HG03139 (cell line): ENCODE measurements at regions not wholly inside any gene's neighbourhood (a gene's known extent, or its start where the extent isn't known, plus 50 kb on each side); places are given as distances from the start of the nearest gene placed in this dataset.

Source experiments
- ATAC-seq: cut with Tn5 transposase; IDR thresholded peaks from one replicate; pipeline ENCODE4 v1.9.1; 2021; ENCODE audit not compliant: unreplicated experiment

DNA sequence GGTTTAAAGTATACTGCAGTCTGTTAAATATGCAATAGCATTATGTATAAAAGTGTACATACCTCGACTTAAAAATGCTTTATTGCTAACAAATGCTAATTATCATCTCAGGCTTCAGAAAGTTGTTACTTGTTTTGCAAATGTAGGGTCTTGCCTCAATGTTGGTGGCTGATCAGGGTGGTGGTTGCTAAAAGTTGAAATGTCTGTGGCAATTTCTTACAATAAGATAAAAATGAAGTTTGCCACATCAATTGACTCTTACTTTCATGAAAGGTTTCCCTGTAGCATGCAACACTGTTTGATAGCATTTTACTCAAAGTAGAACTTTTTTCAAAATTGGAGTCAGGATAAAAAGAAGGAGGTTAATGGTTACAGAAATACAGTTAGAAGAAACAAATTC is 407.7 kb upstream of the OR4E1 start:
- ATAC-seq = no peak

DNA sequence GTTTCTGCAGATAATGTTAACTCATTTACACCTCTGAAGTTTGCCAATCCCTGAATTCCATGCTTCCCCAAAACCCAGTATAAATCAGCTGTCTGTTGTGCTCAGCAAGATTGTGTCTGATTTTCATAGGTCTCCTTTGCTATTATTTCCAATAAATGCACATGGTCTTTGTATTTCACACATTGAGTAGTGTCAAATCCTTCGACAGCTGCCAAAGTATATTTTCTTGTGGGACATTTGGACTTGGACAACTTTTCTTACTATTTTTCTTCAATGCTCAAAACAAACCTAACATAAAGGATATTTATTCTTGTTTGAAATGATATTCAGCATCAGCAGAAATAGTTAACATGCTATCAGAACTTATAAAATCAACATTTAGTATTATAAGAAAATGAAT is 406.1 kb upstream of the OR4E1 start:
- no peak for ATAC-seq

DNA sequence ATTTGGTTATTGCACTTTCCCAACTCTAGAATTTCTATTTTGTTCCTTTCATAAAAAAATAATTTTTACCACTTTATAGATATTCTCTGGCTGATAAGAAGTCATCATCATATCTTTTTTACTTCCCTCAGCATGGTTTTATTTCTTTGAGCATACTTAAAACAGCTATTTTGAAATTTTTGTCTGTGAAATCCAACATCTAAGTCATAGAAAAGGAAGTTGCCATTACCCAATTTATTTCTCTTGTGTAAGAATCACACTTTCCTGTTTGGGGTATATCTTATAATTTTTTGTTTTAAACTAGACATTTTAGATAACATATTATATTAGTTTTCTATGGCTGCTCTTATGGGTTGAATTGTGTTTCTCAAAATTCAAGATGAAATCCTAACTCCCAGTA is 400.2 kb upstream of the OR4E1 start:
- ATAC-seq = no peak

DNA sequence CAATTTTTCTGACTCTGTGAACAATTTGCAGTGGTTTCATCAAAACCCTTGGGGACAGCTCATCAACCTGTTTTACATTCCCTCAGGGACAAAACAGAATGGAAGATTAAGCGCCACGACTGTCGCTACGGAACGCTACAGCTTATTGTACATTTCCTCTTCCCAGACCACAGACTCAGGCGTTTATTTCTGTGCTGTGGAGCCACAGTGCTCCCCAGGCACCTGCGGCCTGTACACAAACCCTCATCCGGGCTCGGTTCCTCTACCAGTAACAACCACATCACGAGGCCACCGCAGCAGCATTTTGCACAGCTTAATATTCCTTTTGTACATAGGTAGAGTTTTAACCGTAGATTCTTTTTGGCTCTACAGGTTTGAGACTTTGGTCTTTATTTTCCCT is 397.4 kb upstream of the OR4E1 start:
- peak; percentile 92 for ATAC-seq

DNA sequence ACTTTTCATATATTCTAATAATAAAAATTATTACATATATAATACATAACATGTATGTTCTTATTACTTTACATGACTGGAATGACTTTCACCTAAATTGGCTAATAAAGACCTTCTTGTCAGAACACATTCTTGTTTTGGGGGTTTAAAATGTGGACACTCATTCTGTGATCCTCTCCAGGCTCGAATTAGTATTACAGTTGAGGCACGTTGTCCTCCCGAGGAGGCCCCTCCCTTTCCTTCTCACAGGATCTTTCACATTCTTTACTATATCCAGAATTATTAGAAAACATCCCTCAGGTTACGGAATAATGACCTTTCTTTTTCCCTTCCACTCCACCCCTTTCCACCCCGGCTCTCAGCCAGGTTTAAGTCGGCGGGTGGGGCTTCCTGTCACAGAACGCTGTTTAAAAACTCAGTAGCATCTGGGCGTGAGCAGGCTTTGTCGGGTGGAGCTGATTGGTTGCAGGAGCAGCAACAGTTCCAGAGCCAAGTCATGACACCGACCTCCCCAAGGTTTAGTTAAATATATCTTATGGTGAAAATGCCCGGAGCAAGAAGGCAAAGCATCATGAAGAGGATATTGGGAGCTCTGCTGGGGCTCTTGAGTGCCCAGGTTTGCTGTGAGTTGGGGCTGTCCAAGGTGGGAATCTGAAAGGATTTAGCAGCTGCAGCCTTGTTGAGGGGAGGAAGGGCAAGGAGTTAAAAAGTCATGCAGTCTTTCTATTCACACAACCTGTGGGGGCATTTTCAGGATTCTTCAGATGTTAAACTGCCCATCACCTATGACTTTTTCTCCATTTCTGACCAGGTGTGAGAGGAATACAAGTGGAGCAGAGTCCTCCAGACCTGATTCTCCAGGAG is 396.7 kb upstream of the OR4E1 start:
- peak; percentile 49 for ATAC-seq

DNA sequence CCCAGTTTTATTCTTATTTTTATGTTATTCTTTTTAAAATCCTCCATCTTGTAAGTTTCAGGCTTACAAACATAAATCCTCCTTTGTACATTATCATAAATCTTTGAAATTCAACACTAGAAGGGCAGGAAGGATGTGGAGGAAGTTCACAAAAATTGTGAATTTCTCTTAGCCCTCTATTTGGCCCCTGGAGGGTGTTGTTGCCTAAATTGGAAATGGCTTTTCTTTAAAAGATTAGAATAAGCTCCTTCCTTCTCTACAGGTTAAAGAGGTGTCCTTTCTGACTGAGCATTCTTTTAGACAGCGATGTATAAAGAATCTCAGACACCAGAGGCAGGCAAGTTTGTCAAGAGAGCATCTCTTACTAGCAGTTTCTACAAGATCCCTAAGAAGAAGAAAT is 391.7 kb upstream of the OR4E1 start:
- no peak for ATAC-seq

DNA sequence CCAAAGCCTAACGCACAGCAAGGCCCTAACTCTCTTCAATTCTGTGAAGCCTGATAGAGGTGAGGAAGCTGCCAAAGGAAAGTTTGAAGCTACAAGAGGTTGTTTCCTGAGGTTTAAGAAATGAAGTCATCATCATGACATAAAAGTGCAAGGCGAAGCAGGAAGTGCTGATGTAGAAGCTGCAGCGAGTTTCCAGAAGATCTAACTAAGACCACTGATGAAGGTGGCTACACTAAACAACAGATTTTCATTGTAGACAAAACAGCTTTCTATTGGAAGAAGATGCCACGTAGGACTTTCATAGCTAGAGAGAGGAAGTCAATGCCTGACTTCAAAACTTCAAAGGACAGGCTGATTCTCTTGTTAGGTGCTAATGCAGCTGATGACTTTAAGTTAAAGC is 385.6 kb upstream of the OR4E1 start:
- ATAC-seq = no peak

DNA sequence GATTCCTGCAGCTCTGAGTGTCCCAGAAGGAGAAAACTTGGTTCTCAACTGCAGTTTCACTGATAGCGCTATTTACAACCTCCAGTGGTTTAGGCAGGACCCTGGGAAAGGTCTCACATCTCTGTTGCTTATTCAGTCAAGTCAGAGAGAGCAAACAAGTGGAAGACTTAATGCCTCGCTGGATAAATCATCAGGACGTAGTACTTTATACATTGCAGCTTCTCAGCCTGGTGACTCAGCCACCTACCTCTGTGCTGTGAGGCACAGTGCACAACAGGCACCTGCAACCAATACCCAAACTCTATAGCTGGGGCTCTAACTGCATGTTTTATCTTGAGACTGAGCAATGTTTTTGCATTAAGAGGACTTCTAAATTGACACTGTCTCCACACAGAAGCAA is 379.2 kb upstream of the OR4E1 start:
- no peak for ATAC-seq

DNA sequence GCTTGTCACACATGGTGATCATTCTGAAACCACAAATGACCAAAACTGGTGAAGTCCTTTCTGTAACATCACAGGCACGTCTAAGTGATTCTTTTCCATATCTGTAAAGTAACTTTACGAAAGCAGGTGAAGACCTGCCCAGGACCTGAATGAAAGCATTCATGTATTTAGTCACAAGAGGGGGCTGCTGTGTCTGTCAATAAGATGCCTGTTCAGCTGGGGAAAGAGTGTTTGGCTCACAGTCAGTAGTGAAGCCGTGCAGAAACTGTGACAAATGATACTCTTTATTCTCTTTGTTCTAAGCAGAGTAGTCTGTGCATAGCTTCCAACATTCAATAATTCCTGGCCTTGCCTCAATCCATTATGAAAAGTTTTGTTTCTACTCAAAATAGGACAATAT is 373.5 kb upstream of the OR4E1 start:
- peak; percentile 67 for ATAC-seq

DNA sequence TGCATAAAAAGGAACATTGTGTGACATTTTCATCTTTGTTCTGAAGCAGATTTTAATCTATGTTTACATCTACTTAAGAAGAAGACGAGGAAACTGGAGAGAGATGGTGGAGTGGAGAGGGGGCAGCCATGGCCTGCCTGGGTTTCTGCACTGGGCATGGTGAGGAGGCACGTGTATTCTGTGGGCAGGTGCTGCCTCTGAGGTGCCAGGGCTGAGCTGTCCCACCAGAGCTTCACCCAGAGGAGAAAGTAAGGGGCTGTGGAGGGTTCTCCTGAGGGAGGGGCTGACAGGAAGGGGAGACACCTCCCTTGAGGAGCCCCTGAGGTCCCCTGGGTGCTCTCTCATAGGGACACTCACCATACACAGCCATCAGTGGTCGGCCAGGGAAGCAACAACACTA is 372.4 kb upstream of the OR4E1 start:
- ATAC-seq = no peak

DNA sequence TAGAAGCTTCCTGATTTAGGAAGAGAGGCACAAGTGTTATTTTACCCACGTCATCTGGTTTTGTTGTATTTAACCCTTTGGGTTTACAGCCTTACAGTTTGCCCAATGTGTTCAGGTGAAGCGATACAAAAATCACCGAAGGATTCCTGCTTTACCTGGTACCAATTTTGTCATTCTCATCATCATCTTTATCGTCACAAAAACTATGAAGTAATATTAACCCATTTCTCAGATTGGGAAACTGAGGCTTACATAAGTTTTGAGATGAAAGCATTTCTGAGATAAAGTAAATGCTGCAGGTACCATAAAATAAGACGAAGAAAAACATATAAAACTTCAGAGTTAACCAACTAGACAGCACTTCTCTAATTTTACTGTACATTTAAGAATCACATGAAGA is 370.6 kb upstream of the OR4E1 start:
- no peak for ATAC-seq

DNA sequence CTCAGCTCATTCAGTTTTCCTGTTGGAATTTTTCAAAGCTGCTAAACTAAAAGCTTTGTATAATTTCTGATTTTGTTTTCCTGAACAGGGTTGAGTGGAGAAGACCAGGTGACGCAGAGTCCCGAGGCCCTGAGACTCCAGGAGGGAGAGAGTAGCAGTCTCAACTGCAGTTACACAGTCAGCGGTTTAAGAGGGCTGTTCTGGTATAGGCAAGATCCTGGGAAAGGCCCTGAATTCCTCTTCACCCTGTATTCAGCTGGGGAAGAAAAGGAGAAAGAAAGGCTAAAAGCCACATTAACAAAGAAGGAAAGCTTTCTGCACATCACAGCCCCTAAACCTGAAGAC is 367.1 kb upstream of the OR4E1 start:
- no peak for ATAC-seq

DNA sequence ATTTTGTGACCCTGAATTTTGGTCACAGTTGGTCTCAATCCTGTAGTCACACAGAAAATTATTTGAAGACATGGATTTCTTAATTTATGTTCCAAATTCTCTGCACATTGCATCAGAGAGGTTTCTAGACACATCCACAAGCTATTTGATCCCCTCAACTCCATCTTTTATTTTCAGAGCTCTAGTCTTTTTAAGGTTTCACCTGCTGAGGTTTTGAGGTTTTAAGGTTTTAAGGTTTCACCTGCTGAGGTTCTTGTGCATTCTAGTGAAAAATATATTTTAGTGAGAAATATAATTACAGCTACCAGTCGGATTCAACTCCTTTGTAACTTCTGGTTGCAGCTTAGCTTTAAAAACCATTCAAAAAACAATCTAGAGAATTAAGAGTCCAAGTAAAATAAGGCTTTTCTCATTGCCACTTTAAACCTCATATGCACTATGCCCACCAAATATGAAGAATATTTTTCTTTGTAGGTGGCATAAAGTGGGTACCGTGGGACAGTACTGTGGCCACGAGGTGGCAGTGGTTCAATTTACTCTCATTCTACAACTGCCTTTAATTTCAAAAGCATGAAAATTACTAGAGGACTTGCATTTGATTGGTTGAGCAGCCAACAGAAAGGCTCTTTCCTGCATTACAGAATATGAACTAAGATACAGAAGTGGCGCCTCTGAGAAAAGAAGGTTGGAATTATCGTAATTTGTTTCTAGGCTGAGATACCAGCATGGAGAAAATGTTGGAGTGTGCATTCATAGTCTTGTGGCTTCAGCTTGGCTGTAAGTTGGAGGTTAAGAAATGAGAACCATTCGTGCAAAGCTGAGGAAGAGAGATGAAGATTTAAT is 366.5 kb upstream of the OR4E1 start:
- no peak for ATAC-seq

DNA sequence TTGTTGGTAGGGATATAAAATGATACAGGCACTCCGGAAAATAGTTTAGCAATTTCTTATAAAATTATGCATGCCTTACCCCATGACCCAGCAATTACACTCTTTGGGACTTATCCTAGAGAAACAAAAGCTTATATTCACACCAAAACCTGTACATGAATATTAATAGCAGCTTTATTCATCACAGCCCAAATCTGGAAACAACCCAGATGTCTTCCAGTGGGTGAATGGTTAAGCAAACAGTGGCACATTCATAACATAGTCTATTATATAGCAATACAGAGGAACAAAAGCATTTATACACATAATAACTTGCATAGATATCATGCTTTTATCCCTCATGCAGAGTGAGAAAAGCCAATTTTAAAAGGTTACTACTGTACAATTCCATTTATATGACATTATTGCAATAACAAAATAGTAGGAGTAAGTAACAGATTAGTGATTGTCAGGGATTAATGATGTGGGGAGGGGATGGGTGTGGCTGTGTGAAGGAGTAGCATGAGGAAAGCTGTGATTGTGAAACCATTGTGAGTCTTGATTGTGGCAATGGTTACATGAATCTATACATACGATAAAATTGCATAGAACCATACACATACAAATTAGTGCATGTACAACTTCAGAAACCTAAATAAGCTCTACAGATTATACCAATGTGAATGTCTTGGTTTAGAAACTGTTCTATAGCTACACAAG is 363.1 kb upstream of the OR4E1 start:
- no peak for ATAC-seq

DNA sequence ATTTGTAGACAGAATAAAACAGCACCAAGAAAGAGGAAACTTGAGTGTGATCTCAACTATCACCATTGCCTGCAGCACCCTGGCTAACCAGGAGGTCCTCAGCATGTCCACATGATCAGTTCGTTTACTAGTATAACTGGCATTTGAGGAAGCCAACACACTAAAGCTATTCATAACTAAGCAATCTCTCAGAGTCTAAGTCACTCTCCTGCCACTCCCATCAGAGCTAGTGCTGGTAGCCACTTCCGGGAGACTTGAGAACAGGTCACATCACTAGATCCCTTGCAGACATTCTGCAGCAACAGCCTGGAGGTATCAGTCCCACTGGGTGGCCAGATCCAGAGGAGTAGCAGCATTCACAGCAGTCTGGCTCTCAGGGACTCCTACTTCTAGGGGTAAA is 352.9 kb upstream of the OR4E1 start:
- ATAC-seq = no peak

DNA sequence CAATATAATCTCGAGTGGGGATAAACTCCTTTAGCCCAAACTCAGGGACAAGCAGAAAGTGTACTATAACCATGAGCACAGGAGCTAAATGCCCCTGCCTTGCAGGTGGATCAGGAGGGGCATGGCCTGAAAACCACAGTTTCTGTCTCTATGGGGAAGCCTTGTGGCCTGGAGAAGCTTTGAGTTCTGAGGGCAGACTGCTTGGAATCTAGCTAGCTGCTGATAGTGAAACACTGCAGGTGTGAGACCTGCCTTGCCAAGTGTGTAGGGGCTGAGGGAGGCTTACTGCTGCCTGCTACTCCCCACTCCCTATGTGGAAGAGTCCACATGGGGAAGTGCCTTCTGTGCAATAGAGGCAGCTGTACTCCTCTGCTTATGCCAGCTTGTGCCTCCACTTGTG is 352.3 kb upstream of the OR4E1 start:
- no peak for ATAC-seq

DNA sequence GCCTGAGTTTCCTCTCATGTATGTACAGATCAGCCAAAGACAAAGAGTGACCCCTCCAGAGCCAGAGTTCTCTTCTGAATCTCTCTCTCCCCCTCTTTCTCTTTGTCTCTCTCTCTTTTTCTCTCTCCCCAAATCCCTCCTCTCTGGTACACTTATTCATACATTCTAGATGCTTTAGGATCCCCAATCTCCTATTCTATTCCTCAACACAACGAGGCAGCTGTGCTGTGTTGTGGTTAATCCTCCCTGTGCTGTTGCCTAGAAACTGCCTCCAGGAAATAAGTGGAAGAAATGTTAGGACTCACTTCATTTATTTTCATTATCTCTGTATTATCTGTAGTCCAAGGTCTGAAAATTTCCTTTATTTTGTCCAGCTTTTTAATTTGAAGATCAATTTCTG is 350.5 kb upstream of the OR4E1 start:
- ATAC-seq = no peak

DNA sequence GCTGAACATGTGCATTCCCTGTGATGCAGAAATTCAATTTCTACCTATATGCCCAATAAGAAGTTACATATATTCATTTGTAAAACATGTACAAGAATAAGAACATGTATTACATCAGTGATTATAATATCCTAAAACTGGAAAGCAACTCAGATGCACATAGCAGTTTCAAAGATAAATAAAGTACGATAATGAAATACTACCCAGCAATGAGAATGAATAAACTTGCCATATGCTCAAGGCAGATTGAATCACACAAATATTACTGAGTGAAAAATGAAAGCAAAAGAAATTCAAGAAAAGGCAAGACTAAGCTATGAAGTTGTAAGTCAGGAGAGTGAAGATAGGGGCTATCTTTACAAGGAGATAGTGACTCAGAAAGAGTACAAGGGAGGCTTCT is 345.3 kb upstream of the OR4E1 start:
- no peak for ATAC-seq

DNA sequence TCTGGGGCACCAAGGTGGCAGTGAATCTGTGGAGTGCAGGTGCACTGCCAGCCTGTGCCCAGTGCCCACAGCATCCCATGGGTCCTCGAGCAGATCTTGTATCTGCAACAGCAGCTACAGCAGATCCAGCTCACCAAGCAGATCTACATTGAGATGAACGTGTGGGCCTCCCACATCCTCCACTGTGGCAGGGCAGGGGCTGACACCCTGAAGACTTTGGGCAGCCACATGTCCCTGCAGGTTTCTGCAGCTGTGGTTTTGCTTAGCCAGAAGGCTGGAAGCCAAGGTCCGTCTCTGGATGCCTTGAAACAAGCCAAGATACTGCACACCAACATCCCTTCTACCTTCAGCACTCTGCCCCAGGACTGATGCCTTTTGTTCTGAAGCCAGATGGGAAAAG is 338.8 kb upstream of the OR4E1 start:
- ATAC-seq = no peak

DNA sequence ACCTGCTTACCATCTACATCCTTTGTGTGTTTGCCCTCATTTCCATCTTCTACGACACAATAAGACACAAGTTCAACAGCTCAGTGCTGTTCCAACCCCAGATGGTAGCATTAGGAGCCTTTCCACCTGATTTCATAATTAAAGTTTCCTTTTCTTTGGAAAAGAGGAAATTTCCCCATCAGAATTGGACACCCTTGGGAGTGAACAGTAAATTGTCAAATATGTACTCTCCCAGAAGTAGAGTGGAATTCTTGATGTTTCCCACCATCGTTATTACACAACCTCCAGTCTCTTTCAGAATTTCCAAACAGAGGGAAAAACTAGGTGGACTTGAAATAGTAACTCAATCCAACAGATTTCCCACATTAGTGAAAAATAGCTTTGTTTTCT is 337.6 kb upstream of the OR4E1 start:
- ATAC-seq = no peak

DNA sequence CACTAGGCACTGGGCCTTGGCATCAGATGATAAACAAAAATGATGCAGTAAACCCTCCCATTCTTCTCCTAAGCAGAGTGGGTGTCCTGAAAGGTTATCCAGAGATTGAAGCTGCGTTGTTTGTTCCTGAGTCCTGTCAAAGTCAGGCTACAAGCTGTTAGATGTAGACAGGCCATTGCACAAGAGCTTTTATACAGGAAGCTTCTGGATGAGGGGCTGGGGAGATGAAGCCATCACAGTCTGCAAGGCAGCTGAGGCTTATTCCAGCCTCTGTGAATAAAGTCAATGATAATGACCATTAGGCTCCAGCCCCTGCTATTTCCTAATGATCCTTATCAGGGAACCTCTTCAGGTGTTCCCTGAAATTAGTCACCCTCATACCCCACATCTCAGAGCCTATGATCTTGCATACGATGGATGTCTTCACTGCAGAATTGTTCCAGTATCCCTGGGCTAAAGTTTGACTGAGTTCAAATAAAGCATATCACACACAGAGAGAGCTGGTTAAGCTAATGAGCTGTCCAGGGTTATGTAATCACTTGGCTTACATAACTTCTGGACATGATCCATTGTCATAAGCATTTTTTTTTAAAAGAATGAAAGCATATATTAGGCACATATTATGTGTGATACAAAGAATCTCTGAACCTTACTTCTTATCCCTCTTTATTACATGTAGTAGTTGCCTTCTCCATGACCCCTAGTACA is 337.1 kb upstream of the OR4E1 start:
- ATAC-seq = no peak
